Hepatocyte (in vitro differentiated cells): ENCODE measurements at regions not wholly inside any gene's neighbourhood (a gene's known extent, or its start where the extent isn't known, plus 50 kb on each side); places are given as distances from the start of the nearest gene placed in this dataset.
A peak's percentile ranks its signal among the peaks of the same experiment; 100 is the strongest.

Experiments used
- DNase-seq: peaks from one replicate; pipeline ENCODE4 v3.0.0-alpha.2; 2016; ENCODE audit warnings: low spot score
- H2AFZ ChIP-seq: fragments of 200-600 bp; sonication (generic); 2 replicates; pipeline ENCODE4 v1.6.0; 2016; ENCODE audit warnings: antibody characterized with exemption, mild to moderate bottlenecking
- H3K27ac ChIP-seq: fragments of 200-600 bp; sonication (generic); 2 replicates; pipeline ENCODE4 v1.5.1; 2016; ENCODE audit warnings: mild to moderate bottlenecking
- H3K27me3 ChIP-seq: fragments of 200-600 bp; sonication (generic); 2 replicates; pipeline ENCODE4 v1.6.1; 2016
- H3K36me3 ChIP-seq: fragments of 200-600 bp; sonication (generic); replicated peaks from 2 replicates; pipeline ENCODE4 v1.5.1; 2016; ENCODE audit warnings: low read depth; ENCODE audit not compliant: insufficient read depth
- H3K4me1 ChIP-seq: fragments of 200-600 bp; sonication (generic); 2 replicates; pipeline ENCODE4 v1.5.1; 2016; ENCODE audit warnings: mild to moderate bottlenecking, moderate library complexity; ENCODE audit not compliant: insufficient read depth
- H3K4me2 ChIP-seq: fragments of 200-600 bp; sonication (generic); 2 replicates; pipeline ENCODE4 v1.6.0; 2016
- H3K4me3 ChIP-seq: fragments of 200-600 bp; sonication (generic); 2 replicates; pipeline ENCODE4 v1.5.1; 2016; ENCODE audit warnings: mild to moderate bottlenecking
- H3K79me2 ChIP-seq: fragments of 200-600 bp; sonication (generic); 2 replicates; pipeline ENCODE4 v1.6.0; 2017; ENCODE audit warnings: mild to moderate bottlenecking
- H3K9me2 ChIP-seq: fragments of 200-600 bp; sonication (generic); replicated peaks from 2 replicates; pipeline ENCODE4 v1.6.0; 2017; ENCODE audit warnings: mild to moderate bottlenecking; ENCODE audit not compliant: insufficient read depth
- H3K9me3 ChIP-seq: fragments of 200-600 bp; sonication (generic); 2 replicates; pipeline ENCODE4 v1.5.1; 2016; ENCODE audit warnings: low read depth, mild to moderate bottlenecking
- H4K20me1 ChIP-seq: fragments of 200-600 bp; sonication (generic); 2 replicates; pipeline ENCODE4 v1.6.0; 2016; ENCODE audit warnings: mild to moderate bottlenecking; ENCODE audit not compliant: insufficient read depth, poor library complexity, severe bottlenecking
- EZH2 ChIP-seq: fragments of 200-600 bp; sonication (generic); IDR thresholded peaks from 2 replicates; pipeline ENCODE4 v1.6.1; 2016; ENCODE audit warnings: antibody characterized with exemption, mild to moderate bottlenecking, borderline replicate concordance
- EZH2phosphoT487 ChIP-seq: fragments of 200-600 bp; sonication (generic); IDR thresholded peaks from one replicate; pipeline ENCODE4 v1.6.1; 2018; ENCODE audit warnings: antibody characterized with exemption, mild to moderate bottlenecking, low read depth, moderate library complexity; ENCODE audit not compliant: unreplicated experiment, severe bottlenecking
- WGBS: methylation state at CpG from one replicate; pipeline ENCODE4 v1.1.6; 2016; ENCODE audit warnings: low lambda C conversion rate; ENCODE audit errors: missing lambda C conversion rate; 5-methylcytosine and 5-hydroxymethylcytosine counted together
- TF ChIP-seq, protein P1 (sequence below): fragments of 200-600 bp; sonication (generic); IDR thresholded peaks from 2 replicates; pipeline ENCODE4 v1.5.1; 2016; ENCODE audit warnings: antibody characterized with exemption, mild to moderate bottlenecking; ENCODE audit not compliant: poor library complexity

DNA sequence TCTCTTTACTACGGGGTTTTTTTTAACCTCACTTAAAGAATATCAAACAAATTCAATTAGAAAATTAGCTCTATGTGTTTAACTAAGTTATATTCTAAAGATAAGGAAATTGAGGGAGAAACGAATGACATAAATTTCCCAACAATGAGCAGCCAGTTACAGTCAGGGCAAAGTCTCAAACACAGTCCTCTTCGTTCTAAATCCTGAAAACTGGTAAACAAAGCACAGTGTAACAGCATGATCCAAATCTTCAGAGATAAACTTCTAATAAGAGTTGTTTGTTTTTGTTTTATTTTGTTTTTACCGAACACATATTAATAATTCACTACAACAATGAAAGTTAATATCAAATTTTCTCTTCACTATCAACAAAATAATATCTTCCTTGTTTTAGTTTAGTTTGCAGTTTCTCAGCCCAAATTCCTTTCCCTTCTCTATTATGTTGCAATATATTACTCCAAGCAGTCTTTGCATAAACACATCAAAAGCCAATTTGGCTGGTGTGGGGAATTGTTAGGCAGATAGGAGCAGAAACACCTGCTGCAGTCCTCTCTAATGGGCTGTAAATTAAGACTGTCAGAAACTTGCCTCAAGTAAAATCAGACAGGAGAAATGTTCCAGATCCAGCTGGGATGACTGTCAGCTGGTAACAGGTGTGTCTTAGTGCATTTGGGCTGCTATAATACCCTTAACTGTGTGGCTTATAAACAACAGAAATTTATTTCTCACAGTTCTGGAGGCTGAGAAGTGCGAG lies 106.5 kb upstream of the SGCG start:
- no peak for DNase-seq
- peak overlapping the region; percentile 55 for H3K4me2 ChIP-seq
- H3K79me2 ChIP-seq: no peaks in the 10 kb centered on the region
- no peaks in the 10 kb centered on the region for H3K36me3 ChIP-seq
- WGBS: 50% methylated on average over 5 of the region's 5 CpGs
- no peak for TF ChIP-seq EZH2
- TF ChIP-seq, protein P1, sequence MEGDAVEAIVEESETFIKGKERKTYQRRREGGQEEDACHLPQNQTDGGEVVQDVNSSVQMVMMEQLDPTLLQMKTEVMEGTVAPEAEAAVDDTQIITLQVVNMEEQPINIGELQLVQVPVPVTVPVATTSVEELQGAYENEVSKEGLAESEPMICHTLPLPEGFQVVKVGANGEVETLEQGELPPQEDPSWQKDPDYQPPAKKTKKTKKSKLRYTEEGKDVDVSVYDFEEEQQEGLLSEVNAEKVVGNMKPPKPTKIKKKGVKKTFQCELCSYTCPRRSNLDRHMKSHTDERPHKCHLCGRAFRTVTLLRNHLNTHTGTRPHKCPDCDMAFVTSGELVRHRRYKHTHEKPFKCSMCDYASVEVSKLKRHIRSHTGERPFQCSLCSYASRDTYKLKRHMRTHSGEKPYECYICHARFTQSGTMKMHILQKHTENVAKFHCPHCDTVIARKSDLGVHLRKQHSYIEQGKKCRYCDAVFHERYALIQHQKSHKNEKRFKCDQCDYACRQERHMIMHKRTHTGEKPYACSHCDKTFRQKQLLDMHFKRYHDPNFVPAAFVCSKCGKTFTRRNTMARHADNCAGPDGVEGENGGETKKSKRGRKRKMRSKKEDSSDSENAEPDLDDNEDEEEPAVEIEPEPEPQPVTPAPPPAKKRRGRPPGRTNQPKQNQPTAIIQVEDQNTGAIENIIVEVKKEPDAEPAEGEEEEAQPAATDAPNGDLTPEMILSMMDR: no peak
- no peak for TF ChIP-seq EZH2phosphoT487
- peak overlapping the region; percentile 26 for H2AFZ ChIP-seq
- no peaks in the 10 kb centered on the region for H4K20me1 ChIP-seq
- H3K4me3 ChIP-seq: no peak overlapping the region
- H3K9me2 ChIP-seq: no peaks in the 10 kb centered on the region
- peak overlapping the region; percentile 18 for H3K27ac ChIP-seq
- H3K27me3 ChIP-seq: no peaks in the 10 kb centered on the region
- peaks cover 9% of the 10 kb centered on the region for H3K4me1 ChIP-seq
- H3K9me3 ChIP-seq: no peaks in the 10 kb centered on the region

DNA sequence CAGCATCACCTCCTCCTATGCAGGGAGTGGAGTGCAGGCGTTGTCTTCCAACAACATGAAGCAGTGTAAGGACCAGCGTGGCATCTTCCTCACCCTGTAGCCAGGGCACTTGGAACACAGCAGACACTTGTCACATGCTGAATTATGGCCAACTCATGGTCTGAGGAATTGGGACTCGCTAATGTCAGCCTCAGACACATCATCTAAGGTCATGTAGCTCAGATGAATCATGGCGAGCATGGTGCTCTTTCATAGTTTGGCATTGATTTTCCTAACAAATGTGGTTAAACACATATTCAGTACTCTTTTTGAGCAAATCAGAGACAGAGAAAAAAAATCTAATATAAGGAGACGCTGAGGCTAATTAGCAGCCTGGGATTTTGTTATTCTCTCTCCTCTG lies 99.6 kb upstream of the SGCG start:
- H3K9me2 ChIP-seq: no peaks in the 10 kb centered on the region
- H4K20me1 ChIP-seq: no peaks in the 10 kb centered on the region
- no peaks in the 10 kb centered on the region for H3K36me3 ChIP-seq
- no peaks in the 10 kb centered on the region for H3K4me1 ChIP-seq
- no peak for DNase-seq
- no peak overlapping the region for H2AFZ ChIP-seq
- no peaks in the 10 kb centered on the region for H3K79me2 ChIP-seq
- 96% methylated on average over 5 of the region's 5 CpGs for WGBS
- H3K9me3 ChIP-seq: no peaks in the 10 kb centered on the region
- no peak for TF ChIP-seq EZH2phosphoT487
- TF ChIP-seq EZH2: no peak
- TF ChIP-seq, protein P1: no peak
- H3K27me3 ChIP-seq: no peaks in the 10 kb centered on the region
- no peak overlapping the region for H3K27ac ChIP-seq
- H3K4me3 ChIP-seq: no peak overlapping the region
- H3K4me2 ChIP-seq: no peak overlapping the region

DNA sequence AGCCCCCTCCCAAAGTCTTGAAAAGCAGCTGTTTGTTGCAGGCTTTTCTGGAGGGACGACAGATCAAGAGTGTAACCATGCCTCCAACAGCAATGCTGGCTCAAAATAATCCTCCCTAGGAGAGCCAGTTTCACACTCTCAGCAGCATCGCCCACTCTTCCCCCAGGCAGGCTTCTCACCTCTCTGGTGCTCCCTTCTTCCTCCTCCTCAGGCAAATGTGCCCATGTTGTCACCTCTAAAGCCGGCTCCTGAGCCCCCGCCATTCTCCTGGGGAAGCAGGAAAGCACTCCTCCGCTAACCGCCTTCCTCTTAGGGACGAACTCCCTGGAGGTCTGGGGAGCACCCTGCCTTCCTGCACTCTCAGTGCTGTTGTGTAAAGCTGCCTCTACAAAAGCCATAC lies 98.9 kb upstream of the SGCG start:
- no peaks in the 10 kb centered on the region for H3K36me3 ChIP-seq
- no peaks in the 10 kb centered on the region for H3K9me3 ChIP-seq
- no peaks in the 10 kb centered on the region for H3K79me2 ChIP-seq
- no peaks in the 10 kb centered on the region for H3K4me1 ChIP-seq
- TF ChIP-seq, protein P1: no peak
- TF ChIP-seq EZH2: no peak
- no peak for TF ChIP-seq EZH2phosphoT487
- H3K9me2 ChIP-seq: no peaks in the 10 kb centered on the region
- H3K4me2 ChIP-seq: no peak overlapping the region
- no peak overlapping the region for H3K4me3 ChIP-seq
- H3K27ac ChIP-seq: no peak overlapping the region
- no peaks in the 10 kb centered on the region for H4K20me1 ChIP-seq
- no peak overlapping the region for H2AFZ ChIP-seq
- DNase-seq: no peak
- 83% methylated on average over 7 of the region's 7 CpGs for WGBS
- H3K27me3 ChIP-seq: no peaks in the 10 kb centered on the region
